Left lung (tissue), 4 donors: ENCODE measurements at regions not wholly inside any gene's neighbourhood (a gene's known extent, or its start where the extent isn't known, plus 50 kb on each side); places are given as distances from the start of the nearest gene placed in this dataset.

Source experiments
- ATAC-seq: fragments of 200-7000 bp; cut with Tn5 transposase; one replicate; pipeline ENCODE4 v1.9.1; 2020; ENCODE audit warnings: moderate library complexity
- DNase-seq, 4 donors: peaks; one replicate each; pipeline ENCODE4 v3.0.0-alpha.2; 2013 to 2020
- H3K27ac ChIP-seq, 2 donors: fragments of 200-600 bp; sonication (generic) in 1 of 2; one replicate each; pipeline versions ENCODE4 v1.5.0 to v1.8.0; 2020 to 2021
- H3K27me3 ChIP-seq, 2 donors: fragments of 200-600 bp; sonication (generic) in 1 of 2; one replicate each; pipeline versions ENCODE4 v1.5.0 to v1.8.0; 2020 to 2021
- H3K36me3 ChIP-seq, 2 donors: fragments of 200-600 bp; sonication (generic) in 1 of 2; one replicate each; pipeline versions ENCODE4 v1.5.0 to v1.8.0; 2020 to 2021
- H3K4me1 ChIP-seq, 2 donors: fragments of 200-600 bp; one replicate each; pipeline ENCODE4 v1.8.0; 2021
- H3K4me3 ChIP-seq, 2 donors: fragments of 200-600 bp; sonication (generic) in 1 of 2; one replicate each; pipeline versions ENCODE4 v1.5.0 to v1.8.0; 2020 to 2021; ENCODE audit warnings: mild to moderate bottlenecking in 1 of 2
- H3K9me3 ChIP-seq, 2 donors: fragments of 200-600 bp; sonication (generic) in 1 of 2; one replicate each; pipeline versions ENCODE4 v1.5.0 to v1.8.0; 2020 to 2021
- CTCF ChIP-seq, 2 donors: fragments of 200-600 bp; sonication (generic) in 1 of 2; IDR thresholded peaks; one replicate each; pipeline versions ENCODE4 v1.5.0 to v1.8.0; 2021; ENCODE audit warnings: antibody characterized with exemption in 2 of 2
- intact Hi-C, 2 donors: fragments of 100-400 bp; cut with DNase I; formaldehyde crosslinking; loops; one replicate each; pipeline versions ENCODE4 v1.11.2 to v1.14.2; 2022
- donor health status: DM: no; HTN: yes; CAD: no.
- donor health status: DM: no; HTN: no; CAD: no.

GRCh38 chr17:79301469-79301868 is 226.8 kb downstream of the ENGASE start:
- DNase-seq (no peak), ATAC-seq (no peak)
- H3K9me3 ChIP-seq: no peaks in the 10 kb centered on the region
- peaks cover 0 to 83% of the 10 kb centered on the region in 2 donors for H3K27me3 ChIP-seq
- no peak overlapping the region for H3K27ac ChIP-seq
- intact Hi-C loops: no loop called here
- no peak for TF ChIP-seq CTCF (IDR thresholded peaks at IDR 0.05)
- no peaks in the 10 kb centered on the region for H3K36me3 ChIP-seq
- H3K4me1 ChIP-seq: no peaks in the 10 kb centered on the region
- no peak overlapping the region for H3K4me3 ChIP-seq

- peaks cover 0 to 73% of the 10 kb centered on the region in 2 donors for H3K27me3 ChIP-seq
- no peaks in the 10 kb centered on the region for H3K36me3 ChIP-seq
- H3K4me3 ChIP-seq: no peak overlapping the region
- no peaks in the 10 kb centered on the region for H3K4me1 ChIP-seq
- no peak for ATAC-seq
- DNase-seq: no peak
- intact Hi-C loops: no loop called here
- no peak for TF ChIP-seq CTCF (IDR thresholded peaks at IDR 0.05)
- H3K27ac ChIP-seq: no peak overlapping the region
- H3K9me3 ChIP-seq: no peaks in the 10 kb centered on the region
These were observed 224.7 kb downstream of the ENGASE start for GRCh38 chr17:79299349-79299748.

DNA sequence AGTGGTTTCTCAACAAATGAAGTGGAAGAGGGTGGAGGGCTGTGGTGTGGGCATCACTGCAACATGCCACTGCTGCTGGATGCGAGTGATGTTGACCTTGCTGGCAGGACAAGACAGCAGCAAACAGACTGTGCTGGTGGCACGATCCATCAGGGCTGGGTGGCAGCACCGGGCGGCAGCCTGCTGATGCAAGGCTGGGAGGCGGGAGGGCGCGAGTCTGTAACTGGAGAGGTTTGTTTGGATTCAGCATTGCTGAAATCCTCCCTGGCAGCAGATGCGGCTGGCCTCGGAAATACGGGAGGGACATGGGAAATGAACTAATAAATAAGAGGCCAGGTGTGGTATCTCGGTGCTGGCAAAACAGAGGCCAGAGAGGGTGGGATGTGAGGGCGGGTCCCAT is 224.2 kb downstream of the ENGASE start:
- ATAC-seq: no peak
- Histone ChIP-seq H3K4me1 (no peaks in the 10 kb centered on the region), H3K27me3 (peaks cover 0 to 71% of the 10 kb centered on the region in 2 donors), H3K9me3 (no peaks in the 10 kb centered on the region), H3K4me3 (no peak overlapping the region), H3K27ac (no peak overlapping the region), H3K36me3 (no peaks in the 10 kb centered on the region)
- DNase-seq: no peak
- no peak for TF ChIP-seq CTCF (IDR thresholded peaks at IDR 0.05)
- intact Hi-C loops: no loop called here

DNA sequence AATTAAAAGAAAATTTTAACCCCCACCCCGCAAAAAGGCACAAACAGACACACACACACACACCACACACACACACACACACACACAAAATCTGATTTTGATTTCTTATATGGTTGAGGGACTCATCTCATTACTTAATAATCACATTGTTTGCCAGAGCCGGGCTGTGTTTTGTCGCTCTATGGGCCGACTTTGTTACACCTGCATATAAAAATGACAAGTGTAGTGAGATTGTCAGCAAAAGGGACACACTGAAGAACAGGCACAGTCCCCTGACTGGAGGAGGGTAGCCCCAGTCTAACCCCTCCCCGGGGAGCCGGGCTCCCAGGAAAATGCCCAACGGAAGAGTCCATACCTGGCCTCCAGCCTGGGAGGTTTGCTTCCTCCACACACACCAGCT is 221.6 kb downstream of the ENGASE start:
- H3K4me1 ChIP-seq: no peaks in the 10 kb centered on the region
- ATAC-seq: no peak
- H3K9me3 ChIP-seq: no peaks in the 10 kb centered on the region
- no peak for DNase-seq
- H3K36me3 ChIP-seq: no peaks in the 10 kb centered on the region
- H3K27me3 ChIP-seq: peaks cover 0 to 65% of the 10 kb centered on the region in 2 donors
- H3K4me3 ChIP-seq: no peak overlapping the region
- no peak overlapping the region for H3K27ac ChIP-seq
- intact Hi-C loops: no loop called here
- TF ChIP-seq CTCF (IDR thresholded peaks at IDR 0.05): no peak

- Histone ChIP-seq H3K27ac (no peak overlapping the region), H3K4me3 (no peak overlapping the region), H3K4me1 (no peaks in the 10 kb centered on the region), H3K9me3 (no peaks in the 10 kb centered on the region), H3K36me3 (no peaks in the 10 kb centered on the region), H3K27me3 (peaks cover 0 to 70% of the 10 kb centered on the region in 2 donors)
- no peak for DNase-seq
- TF ChIP-seq CTCF (IDR thresholded peaks at IDR 0.05): no peak
- no peak for ATAC-seq
- intact Hi-C loops: no loop called here
These were observed 220.7 kb downstream of the ENGASE start for GRCh38 chr17:79295307-79295706.
